T-cell (primary cell): ENCODE measurements at regions not wholly inside any gene's neighbourhood (a gene's known extent, or its start where the extent isn't known, plus 50 kb on each side); places are given as distances from the start of the nearest gene placed in this dataset.

Experiments used
- ATAC-seq, 4 experiments: fragments of 200-7000 bp in 3 of 4; fragments of 150-1000 bp in 1 of 4; cut with Tn5 transposase; replicated peaks in 1 of 4; 1 replicate in 3 of 4; 2 replicates in 1 of 4; pipeline ENCODE4 v1.10.0; 2021; ENCODE audit warnings: moderate library complexity in 3 of 4, mild to moderate bottlenecking in 2 of 4, moderate number of reproducible peaks in 1 of 4
- CTCF ChIA-PET, 2 donors: fragments of 300-600 bp; sonication (Branson Sonifier 250); formaldehyde crosslinking; loops; one replicate each; lab custom pipeline; 2022; ENCODE audit warnings: antibody characterized with exemption in 2 of 2; lab: Charles Lee
- POLR2A ChIA-PET, 2 donors: fragments of 300-600 bp; sonication (Branson Sonifier 250); formaldehyde crosslinking; loops; one replicate each; lab custom pipeline; 2022; ENCODE audit warnings: antibody characterized with exemption in 2 of 2; lab: Charles Lee
- DNase-seq, 35 experiments: peaks; one replicate each; pipeline versions ENCODE4 v3.0.0 to v3.0.0-alpha.2; 2013 to 2023
- H3K27ac ChIP-seq: one replicate; pipeline ENCODE4 v1.5.1; 2013; ENCODE audit warnings: low read length
- H3K27me3 ChIP-seq, 2 experiments: replicated peaks in 1 of 2; 1 replicate in 1 of 2; 2 replicates in 1 of 2; pipeline versions ENCODE4 v1.6.1 to v1.7.0; 2013; ENCODE audit warnings: low read length in 1 of 2, mixed read lengths in 1 of 2; ENCODE audit not compliant: control insufficient read depth in 2 of 2, insufficient read depth in 2 of 2; ENCODE audit errors: extremely low read depth in 1 of 2
- H3K36me3 ChIP-seq, 2 donors: 1 replicate in 1 of 2; 2 replicates in 1 of 2; pipeline versions ENCODE4 v1.6.1 to v1.7.0; 2013; ENCODE audit warnings: low read length in 1 of 2; ENCODE audit not compliant: control insufficient read depth in 2 of 2, insufficient read depth in 1 of 2; ENCODE audit errors: extremely low read depth in 1 of 2
- H3K4me1 ChIP-seq, 2 experiments: 1 replicate in 1 of 2; 2 replicates in 1 of 2; pipeline versions ENCODE4 v1.6.1 to v1.7.0; 2013; ENCODE audit warnings: low read length in 2 of 2, mixed read lengths in 1 of 2; ENCODE audit not compliant: insufficient read depth in 2 of 2, control insufficient read depth in 1 of 2; ENCODE audit errors: extremely low read depth in 1 of 2
- H3K4me3 ChIP-seq, 2 donors: 1 replicate in 1 of 2; 2 replicates in 1 of 2; pipeline versions ENCODE4 v1.5.1 to v1.7.0; 2013; ENCODE audit warnings: mild to moderate bottlenecking in 2 of 2, low read length in 1 of 2, moderate library complexity in 1 of 2; ENCODE audit not compliant: control insufficient read depth in 1 of 2; ENCODE audit errors: extremely low read depth in 1 of 2
- H3K9me3 ChIP-seq: 2 replicates; pipeline ENCODE4 v1.7.0; 2013
- H3K27ac Mint-ChIP-seq, 2 donors: one replicate each; pipeline ENCODE4 v1.8.0; 2020 to 2021; ENCODE audit warnings: mild to moderate bottlenecking in 2 of 2, mixed read lengths in 2 of 2
- H3K27me3 Mint-ChIP-seq, 2 donors: one replicate each; pipeline ENCODE4 v1.8.0; 2021 to 2022; ENCODE audit warnings: mixed read lengths in 2 of 2
- H3K36me3 Mint-ChIP-seq: one replicate; pipeline ENCODE4 v1.8.0; 2021; ENCODE audit warnings: mixed read lengths
- H3K4me1 Mint-ChIP-seq, 3 donors: one replicate each; pipeline ENCODE4 v1.8.0; 2020 to 2022; ENCODE audit warnings: mixed read lengths in 3 of 3, mild to moderate bottlenecking in 1 of 3
- H3K4me3 Mint-ChIP-seq, 3 donors: one replicate each; pipeline ENCODE4 v1.8.0; 2020 to 2022; ENCODE audit warnings: mild to moderate bottlenecking in 3 of 3, mixed read lengths in 3 of 3, moderate library complexity in 3 of 3
- H3K9me3 Mint-ChIP-seq, 3 donors: one replicate each; pipeline ENCODE4 v1.8.0; 2020 to 2022; ENCODE audit warnings: mixed read lengths in 3 of 3
- WGBS: methylation state at CpG from one replicate; pipeline ENCODE4 v1.1.5; 2013; ENCODE audit warnings: missing lambda C conversion rate; ENCODE audit not compliant: insufficient coverage; 5-methylcytosine and 5-hydroxymethylcytosine counted together

GRCh38 chr14:37695866-37696265 is 100.4 kb downstream of the TTC6 start:
- no peaks in the 10 kb centered on the region for H3K27me3 ChIP-seq
- H3K27ac Mint-ChIP-seq, result no peak overlapping the region
- no peaks in the 10 kb centered on the region for H3K9me3 ChIP-seq
- no CpG with 5 or more reads among the region's 1 CpG for WGBS
- no peaks in the 10 kb centered on the region for H3K27me3 Mint-ChIP-seq
- H3K9me3 Mint-ChIP-seq, result peaks cover 10 to 24% (median 19%) of the 10 kb centered on the region in 3 donors
- no peaks in the 10 kb centered on the region for H3K36me3 ChIP-seq
- POLR2A ChIA-PET, result no interaction called here
- no peak for DNase-seq
- no peak for ATAC-seq
- no peaks in the 10 kb centered on the region for H3K36me3 Mint-ChIP-seq
- no peak overlapping the region for H3K4me3 ChIP-seq
- no peaks in the 10 kb centered on the region for H3K4me1 ChIP-seq
- CTCF ChIA-PET, result no interaction called here
- no peaks in the 10 kb centered on the region for H3K4me1 Mint-ChIP-seq
- no peak overlapping the region for H3K4me3 Mint-ChIP-seq
- no peak overlapping the region for H3K27ac ChIP-seq

- no peak overlapping the region for H3K27ac ChIP-seq
- Mint-ChIP-seq H3K36me3 (no peaks in the 10 kb centered on the region), H3K9me3 (peaks cover 10 to 17% (median 12%) of the 10 kb centered on the region in 3 donors), H3K27me3 (no peaks in the 10 kb centered on the region), H3K4me3 (no peak overlapping the region), H3K27ac (no peak overlapping the region), H3K4me1 (no peaks in the 10 kb centered on the region)
- POLR2A ChIA-PET, result no interaction called here
- CTCF ChIA-PET, result no interaction called here
- no peaks in the 10 kb centered on the region for H3K9me3 ChIP-seq
- no peak overlapping the region for H3K4me3 ChIP-seq
- H3K4me1 ChIP-seq, result no peaks in the 10 kb centered on the region
- DNase-seq (no peak), ATAC-seq (no peak)
- H3K36me3 ChIP-seq, result no peaks in the 10 kb centered on the region
- H3K27me3 ChIP-seq, result no peaks in the 10 kb centered on the region
Measured at GRCh38 chr14:37697489-37698121, 102.2 kb downstream of the TTC6 start.

GRCh38 chr14:37698840-37699777 is 103.7 kb downstream of the TTC6 start:
- Mint-ChIP-seq H3K9me3 (peaks cover 4 to 8% (median 5%) of the 10 kb centered on the region in 3 donors), H3K4me1 (no peaks in the 10 kb centered on the region), H3K27ac (no peak overlapping the region), H3K4me3 (no peak overlapping the region), H3K36me3 (no peaks in the 10 kb centered on the region), H3K27me3 (no peaks in the 10 kb centered on the region)
- Histone ChIP-seq H3K4me3 (no peak overlapping the region), H3K27me3 (no peaks in the 10 kb centered on the region), H3K36me3 (no peaks in the 10 kb centered on the region), H3K27ac (no peak overlapping the region), H3K9me3 (no peaks in the 10 kb centered on the region), H3K4me1 (no peaks in the 10 kb centered on the region)
- ATAC-seq (no peak), DNase-seq (no peak)
- WGBS, result 95% methylated on average over 4 of the region's 4 CpGs
- POLR2A ChIA-PET, result no interaction called here
- CTCF ChIA-PET, result no interaction called here

GRCh38 chr14:37707716-37708115 is 112.3 kb downstream of the TTC6 start:
- no peaks in the 10 kb centered on the region for H3K27me3 ChIP-seq
- H3K27me3 Mint-ChIP-seq, result no peaks in the 10 kb centered on the region
- WGBS, result no CpG with 5 or more reads among the region's 2 CpGs
- H3K27ac ChIP-seq, result no peak overlapping the region
- DNase-seq (no peak), ATAC-seq (no peak)
- H3K4me1 ChIP-seq, result no peaks in the 10 kb centered on the region
- peaks cover 2 to 4% (median 4%) of the 10 kb centered on the region in 3 donors for H3K9me3 Mint-ChIP-seq
- no peak overlapping the region for H3K4me3 Mint-ChIP-seq
- no peaks in the 10 kb centered on the region for H3K36me3 Mint-ChIP-seq
- H3K9me3 ChIP-seq, result no peaks in the 10 kb centered on the region
- H3K4me3 ChIP-seq, result no peak overlapping the region
- CTCF ChIA-PET, result no interaction called here
- no peaks in the 10 kb centered on the region for H3K4me1 Mint-ChIP-seq
- no peaks in the 10 kb centered on the region for H3K36me3 ChIP-seq
- POLR2A ChIA-PET, result no interaction called here
- no peak overlapping the region for H3K27ac Mint-ChIP-seq

GRCh38 chr14:37708481-37708880 is 113.1 kb downstream of the TTC6 start:
- Mint-ChIP-seq H3K27me3 (no peaks in the 10 kb centered on the region), H3K36me3 (no peaks in the 10 kb centered on the region), H3K4me1 (no peaks in the 10 kb centered on the region), H3K9me3 (peaks cover 2 to 4% (median 4%) of the 10 kb centered on the region in 3 donors), H3K27ac (no peak overlapping the region), H3K4me3 (no peak overlapping the region)
- Histone ChIP-seq H3K36me3 (no peaks in the 10 kb centered on the region), H3K4me3 (no peak overlapping the region), H3K27me3 (no peaks in the 10 kb centered on the region), H3K4me1 (no peaks in the 10 kb centered on the region), H3K27ac (no peak overlapping the region), H3K9me3 (no peaks in the 10 kb centered on the region)
- no peak for ATAC-seq
- ChIA-PET CTCF (no interaction called here), POLR2A (no interaction called here)
- WGBS, result no CpG with 5 or more reads among the region's 2 CpGs
- no peak for DNase-seq

GRCh38 chr14:37709419-37710195 is 114.2 kb downstream of the TTC6 start:
- Mint-ChIP-seq H3K27ac (no peak overlapping the region), H3K9me3 (peaks cover 2 to 6% (median 4%) of the 10 kb centered on the region in 3 donors), H3K4me3 (no peak overlapping the region), H3K27me3 (no peaks in the 10 kb centered on the region), H3K36me3 (no peaks in the 10 kb centered on the region), H3K4me1 (no peaks in the 10 kb centered on the region)
- ChIA-PET POLR2A (no interaction called here), CTCF (interaction anchor here in 1 of 2 donors (0.7 kb wide), 1 partner anchor 103 kb away, joined by 3 read pairs; no protein-coding TSS in a partner anchor)
- Histone ChIP-seq H3K4me3 (no peak overlapping the region), H3K27me3 (no peaks in the 10 kb centered on the region), H3K27ac (no peak overlapping the region), H3K36me3 (no peaks in the 10 kb centered on the region), H3K9me3 (no peaks in the 10 kb centered on the region), H3K4me1 (no peaks in the 10 kb centered on the region)
- no CpG with 5 or more reads among the region's 3 CpGs for WGBS
- ATAC-seq (no peak), DNase-seq (no peak)
